ENCODE measurements at regions not wholly inside any gene's neighbourhood (a gene's known extent, or its start where the extent isn't known, plus 50 kb on each side); places are given as distances from the start of the nearest gene placed in this dataset.

DNA sequence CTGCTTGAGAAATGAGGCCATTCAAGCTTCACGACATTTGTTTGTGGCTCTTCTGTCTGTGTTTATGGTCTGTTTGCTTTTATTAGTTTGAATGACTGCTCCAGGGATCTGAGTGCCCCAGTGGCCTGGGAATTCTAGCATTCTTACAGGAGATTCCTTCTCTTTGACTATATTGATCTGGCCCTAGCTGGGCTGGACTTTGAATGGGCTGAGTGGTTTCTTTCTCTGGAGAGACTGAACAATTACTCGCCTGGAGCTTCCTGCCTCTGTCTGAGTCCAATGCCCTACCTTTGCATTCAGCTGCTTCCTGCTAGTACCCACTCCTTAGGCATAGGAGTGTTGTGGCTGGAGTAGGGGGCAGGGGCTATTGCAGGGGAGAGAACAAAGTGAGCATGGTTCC lies 51.2 kb upstream of the EDA start:
- TF ChIP-seq POLR2A (IDR thresholded peaks at IDR 0.05; ENCODE audit: low read length) = no peak
- no peak for TF ChIP-seq ESRRA (IDR thresholded peaks at IDR 0.05; ENCODE audit: borderline replicate concordance, low read length)
- TF ChIP-seq, protein P1, sequence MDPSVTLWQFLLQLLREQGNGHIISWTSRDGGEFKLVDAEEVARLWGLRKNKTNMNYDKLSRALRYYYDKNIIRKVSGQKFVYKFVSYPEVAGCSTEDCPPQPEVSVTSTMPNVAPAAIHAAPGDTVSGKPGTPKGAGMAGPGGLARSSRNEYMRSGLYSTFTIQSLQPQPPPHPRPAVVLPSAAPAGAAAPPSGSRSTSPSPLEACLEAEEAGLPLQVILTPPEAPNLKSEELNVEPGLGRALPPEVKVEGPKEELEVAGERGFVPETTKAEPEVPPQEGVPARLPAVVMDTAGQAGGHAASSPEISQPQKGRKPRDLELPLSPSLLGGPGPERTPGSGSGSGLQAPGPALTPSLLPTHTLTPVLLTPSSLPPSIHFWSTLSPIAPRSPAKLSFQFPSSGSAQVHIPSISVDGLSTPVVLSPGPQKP (IDR thresholded peaks at IDR 0.05; ENCODE audit: low read depth, low read length) = no peak
- TF ChIP-seq, protein P2, sequence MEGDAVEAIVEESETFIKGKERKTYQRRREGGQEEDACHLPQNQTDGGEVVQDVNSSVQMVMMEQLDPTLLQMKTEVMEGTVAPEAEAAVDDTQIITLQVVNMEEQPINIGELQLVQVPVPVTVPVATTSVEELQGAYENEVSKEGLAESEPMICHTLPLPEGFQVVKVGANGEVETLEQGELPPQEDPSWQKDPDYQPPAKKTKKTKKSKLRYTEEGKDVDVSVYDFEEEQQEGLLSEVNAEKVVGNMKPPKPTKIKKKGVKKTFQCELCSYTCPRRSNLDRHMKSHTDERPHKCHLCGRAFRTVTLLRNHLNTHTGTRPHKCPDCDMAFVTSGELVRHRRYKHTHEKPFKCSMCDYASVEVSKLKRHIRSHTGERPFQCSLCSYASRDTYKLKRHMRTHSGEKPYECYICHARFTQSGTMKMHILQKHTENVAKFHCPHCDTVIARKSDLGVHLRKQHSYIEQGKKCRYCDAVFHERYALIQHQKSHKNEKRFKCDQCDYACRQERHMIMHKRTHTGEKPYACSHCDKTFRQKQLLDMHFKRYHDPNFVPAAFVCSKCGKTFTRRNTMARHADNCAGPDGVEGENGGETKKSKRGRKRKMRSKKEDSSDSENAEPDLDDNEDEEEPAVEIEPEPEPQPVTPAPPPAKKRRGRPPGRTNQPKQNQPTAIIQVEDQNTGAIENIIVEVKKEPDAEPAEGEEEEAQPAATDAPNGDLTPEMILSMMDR (IDR thresholded peaks at IDR 0.05) = no peak
- TF ChIP-seq, protein P3, sequence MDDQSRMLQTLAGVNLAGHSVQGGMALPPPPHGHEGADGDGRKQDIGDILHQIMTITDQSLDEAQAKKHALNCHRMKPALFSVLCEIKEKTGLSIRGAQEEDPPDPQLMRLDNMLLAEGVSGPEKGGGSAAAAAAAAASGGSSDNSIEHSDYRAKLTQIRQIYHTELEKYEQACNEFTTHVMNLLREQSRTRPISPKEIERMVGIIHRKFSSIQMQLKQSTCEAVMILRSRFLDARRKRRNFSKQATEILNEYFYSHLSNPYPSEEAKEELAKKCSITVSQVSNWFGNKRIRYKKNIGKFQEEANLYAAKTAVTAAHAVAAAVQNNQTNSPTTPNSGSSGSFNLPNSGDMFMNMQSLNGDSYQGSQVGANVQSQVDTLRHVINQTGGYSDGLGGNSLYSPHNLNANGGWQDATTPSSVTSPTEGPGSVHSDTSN (IDR thresholded peaks at IDR 0.05) = no peak

Data from A549 (cell line).